SK-N-SH (cell line): ENCODE measurements at regions not wholly inside any gene's neighbourhood (a gene's known extent, or its start where the extent isn't known, plus 50 kb on each side); places are given as distances from the start of the nearest gene placed in this dataset.

Experiments
- CTCF ChIA-PET: fragments of 300-600, 350-600 bp; formaldehyde crosslinking; extraction: SDS; loops from one replicate; lab custom pipeline; 2021; lab: Yijun Ruan, JAX
- POLR2A ChIA-PET: fragments of 350-600 bp; sonication (Branson Sonifier 250); formaldehyde crosslinking; extraction: SDS; loops from one replicate; lab custom pipeline; 2020; ENCODE audit warnings: antibody characterized with exemption, inconsistent platforms; lab: Yijun Ruan, JAX
- DNase-seq: peaks from one replicate; pipeline ENCODE4 v3.0.0; 2012
- H2AFZ ChIP-seq: fragments of 200-600 bp; sonication (generic); 2 replicates; pipeline ENCODE4 v1.8.1; 2016; ENCODE audit warnings: antibody characterized with exemption, mild to moderate bottlenecking, low read depth
- H3F3A ChIP-seq: fragments of 200-600 bp; sonication (generic); replicated peaks from 2 replicates; pipeline ENCODE3; 2016; ENCODE audit warnings: antibody characterized with exemption, mild to moderate bottlenecking; ENCODE audit not compliant: insufficient read depth
- H3K27ac ChIP-seq, 2 experiments: fragments of 200-500 bp in 1 of 2; fragments of 200-600 bp in 1 of 2; sonication (Bioruptor generic) in 1 of 2; sonication (generic), shearing (Covaris generic) in 1 of 2; 2 replicates each; pipeline versions ENCODE4 v1.5.1 to v1.6.1; 2014 to 2016; ENCODE audit warnings: low read depth in 2 of 2, inconsistent platforms in 1 of 2, low read length in 1 of 2, mild to moderate bottlenecking in 1 of 2, mixed read lengths in 1 of 2
- H3K27me3 ChIP-seq: fragments of 200-600 bp; sonication (generic), shearing (Covaris generic); 2 replicates; pipeline ENCODE4 v1.6.1; 2016; ENCODE audit warnings: mixed run types; ENCODE audit not compliant: insufficient read depth
- H3K36me3 ChIP-seq, 2 experiments: fragments of 200-500 bp in 1 of 2; fragments of 200-600 bp in 1 of 2; sonication (Bioruptor generic) in 1 of 2; sonication (generic) in 1 of 2; replicated peaks in 1 of 2; 2 replicates each; pipeline versions ENCODE3 to v1.5.1; 2014 to 2016; ENCODE audit warnings: low read length in 1 of 2, mild to moderate bottlenecking in 1 of 2; ENCODE audit not compliant: insufficient read depth in 2 of 2, control insufficient read depth in 1 of 2
- H3K4me1 ChIP-seq, 2 experiments: fragments of 200-500 bp in 1 of 2; fragments of 200-600 bp in 1 of 2; sonication (Bioruptor generic) in 1 of 2; sonication (generic), shearing (Covaris generic) in 1 of 2; 2 replicates each; pipeline versions ENCODE4 v1.5.1 to v1.6.1; 2014 to 2016; ENCODE audit warnings: low read depth in 1 of 2, low read length in 1 of 2, mixed run types in 1 of 2; ENCODE audit not compliant: insufficient read depth in 2 of 2, control insufficient read depth in 1 of 2
- H3K4me2 ChIP-seq: fragments of 200-600 bp; sonication (generic), shearing (Covaris generic); 2 replicates; pipeline ENCODE4 v1.6.1; 2017; ENCODE audit warnings: mixed run types
- H3K4me3 ChIP-seq, 2 experiments: fragments of 200-500 bp in 1 of 2; fragments of 200-600 bp in 1 of 2; sonication (Bioruptor generic) in 1 of 2; sonication (generic), shearing (Covaris generic) in 1 of 2; 2 replicates each; pipeline versions ENCODE4 v1.5.1 to v1.8.1; 2014 to 2016; ENCODE audit warnings: low read depth in 2 of 2, inconsistent platforms in 1 of 2, low read length in 1 of 2, mild to moderate bottlenecking in 1 of 2, mixed read lengths in 1 of 2, moderate library complexity in 1 of 2
- H3K79me2 ChIP-seq: fragments of 200-600 bp; sonication (generic); 2 replicates; pipeline ENCODE4 v1.8.1; 2017; ENCODE audit warnings: mild to moderate bottlenecking; ENCODE audit not compliant: insufficient read depth
- H3K9ac ChIP-seq: fragments of 200-600 bp; sonication (generic); 2 replicates; pipeline ENCODE4 v1.6.1; 2017; ENCODE audit warnings: mixed run types
- H3K9me2 ChIP-seq: fragments of 200-600 bp; sonication (generic); 2 replicates; pipeline ENCODE4 v1.6.1; 2017; ENCODE audit warnings: mixed run types
- H3K9me3 ChIP-seq: fragments of 200-600 bp; sonication (generic); 2 replicates; pipeline ENCODE4 v1.6.1; 2017; ENCODE audit warnings: mixed run types, mild to moderate bottlenecking, moderate library complexity
- H4K20me1 ChIP-seq: fragments of 200-600 bp; sonication (generic); 2 replicates; pipeline ENCODE4 v1.6.1; 2017; ENCODE audit warnings: mild to moderate bottlenecking, mixed run types; ENCODE audit not compliant: insufficient read depth
- FOXJ3 ChIP-seq: sonication (generic); formaldehyde crosslinking; IDR thresholded peaks from 2 replicates; pipeline ENCODE4 v1.5.1; 2020; ENCODE audit warnings: mild to moderate bottlenecking, missing genetic modification reagents
- FOXM1 ChIP-seq: IDR thresholded peaks from 2 replicates; pipeline ENCODE4 v1.4.0; 2012; ENCODE audit warnings: low read depth, mild to moderate bottlenecking
- GABPA ChIP-seq: IDR thresholded peaks from 2 replicates; pipeline ENCODE4 v1.4.0; 2012; ENCODE audit warnings: low read depth, mild to moderate bottlenecking
- GATA2 ChIP-seq: sonication (generic); formaldehyde crosslinking; IDR thresholded peaks from 2 replicates; pipeline ENCODE4 v1.5.0; 2020; ENCODE audit warnings: mild to moderate bottlenecking, missing genetic modification reagents
- NFIC ChIP-seq: IDR thresholded peaks from 2 replicates; pipeline ENCODE4 v1.4.0; 2012; ENCODE audit warnings: borderline replicate concordance
- POLR2AphosphoS5 ChIP-seq: IDR thresholded peaks from 2 replicates; pipeline ENCODE4 v1.6.1; 2012; ENCODE audit warnings: low read depth, low read length
- RAD21 ChIP-seq: IDR thresholded peaks from 2 replicates; pipeline ENCODE4 v1.6.1; 2012; ENCODE audit warnings: mild to moderate bottlenecking, low read length
- RFX5 ChIP-seq: IDR thresholded peaks from 2 replicates; pipeline ENCODE4 v1.6.1; 2012; ENCODE audit warnings: mild to moderate bottlenecking, improper control_type of control experiment, low read length
- RXRA ChIP-seq: IDR thresholded peaks from 2 replicates; pipeline ENCODE4 v1.4.0; 2012; ENCODE audit warnings: low read depth, mild to moderate bottlenecking, borderline replicate concordance
- SMC3 ChIP-seq: IDR thresholded peaks from 2 replicates; pipeline ENCODE4 v1.6.1; 2012; ENCODE audit warnings: low read depth, low read length, improper control_type of control experiment
- TCF12 ChIP-seq: IDR thresholded peaks from 2 replicates; pipeline ENCODE4 v1.4.0; 2012
- YY1 ChIP-seq: IDR thresholded peaks from 2 replicates; pipeline ENCODE4 v1.4.0; 2012; ENCODE audit warnings: low read depth, mild to moderate bottlenecking
- WGBS: methylation state at CpG from one replicate; pipeline ENCODE4 v1.1.6; 2017; ENCODE audit warnings: low lambda C conversion rate; 5-methylcytosine and 5-hydroxymethylcytosine counted together
- TF ChIP-seq, protein P1 (sequence below): fragments of 150-350 bp; IDR thresholded peaks from 2 replicates; pipeline ENCODE4 v1.6.1; 2017; ENCODE audit warnings: antibody characterized with exemption, low read length, low read depth, borderline replicate concordance
- TF ChIP-seq, protein P2 (sequence below): IDR thresholded peaks from 2 replicates; pipeline ENCODE4; 2012
- TF ChIP-seq, protein P3 (sequence below): IDR thresholded peaks from 2 replicates; pipeline ENCODE4 v1.4.0; 2012; ENCODE audit warnings: low read depth, borderline replicate concordance
- TF ChIP-seq, protein P4 (sequence below): IDR thresholded peaks from 2 replicates; pipeline ENCODE4 v1.4.0; 2012; ENCODE audit warnings: low read depth
- TF ChIP-seq, protein P5 (sequence below): IDR thresholded peaks from 2 replicates; pipeline ENCODE4 v1.6.1; 2012; ENCODE audit warnings: mild to moderate bottlenecking, low read depth, low read length, moderate library complexity

DNA sequence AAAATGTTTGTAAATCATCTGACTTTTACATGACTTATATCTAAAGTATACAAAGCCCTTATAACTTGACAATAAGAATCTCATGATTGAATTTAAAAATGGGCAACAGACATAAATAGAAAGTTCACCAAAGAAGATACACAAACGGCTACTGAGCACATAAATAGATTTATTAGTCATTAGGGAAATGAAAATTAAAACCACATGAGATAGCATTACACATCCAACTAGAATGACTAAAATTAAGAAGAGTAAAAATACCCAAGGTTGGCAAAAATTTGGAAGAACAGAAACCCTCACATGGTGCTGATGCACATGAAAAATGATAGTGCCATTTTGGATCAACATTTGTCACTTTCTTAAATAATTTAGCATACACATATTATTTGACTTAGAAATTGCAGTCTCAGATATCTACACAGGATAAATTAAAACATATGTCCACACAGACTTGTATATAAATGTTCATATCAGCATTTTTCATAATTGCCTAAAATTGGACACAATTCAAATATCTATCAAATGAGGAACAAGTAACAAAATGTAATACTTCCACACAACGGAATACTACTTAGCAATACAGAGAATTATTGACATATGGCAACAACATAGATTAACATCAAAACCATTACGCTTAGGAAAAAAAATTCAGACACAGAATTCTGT is 359.1 kb upstream of the DAB2 start:
- no peak for TF ChIP-seq GABPA
- no peak for TF ChIP-seq SMC3
- TF ChIP-seq FOXM1: no peak
- TF ChIP-seq RFX5: no peak
- no peak for TF ChIP-seq YY1
- no peak for TF ChIP-seq POLR2AphosphoS5
- no peak for TF ChIP-seq RXRA
- TF ChIP-seq, protein P1, sequence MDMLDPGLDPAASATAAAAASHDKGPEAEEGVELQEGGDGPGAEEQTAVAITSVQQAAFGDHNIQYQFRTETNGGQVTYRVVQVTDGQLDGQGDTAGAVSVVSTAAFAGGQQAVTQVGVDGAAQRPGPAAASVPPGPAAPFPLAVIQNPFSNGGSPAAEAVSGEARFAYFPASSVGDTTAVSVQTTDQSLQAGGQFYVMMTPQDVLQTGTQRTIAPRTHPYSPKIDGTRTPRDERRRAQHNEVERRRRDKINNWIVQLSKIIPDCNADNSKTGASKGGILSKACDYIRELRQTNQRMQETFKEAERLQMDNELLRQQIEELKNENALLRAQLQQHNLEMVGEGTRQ: no peak
- TF ChIP-seq TCF12: no peak
- TF ChIP-seq GATA2 (CRISPR knock-in tag): no peak
- TF ChIP-seq FOXJ3: no peak
- TF ChIP-seq, protein P2, sequence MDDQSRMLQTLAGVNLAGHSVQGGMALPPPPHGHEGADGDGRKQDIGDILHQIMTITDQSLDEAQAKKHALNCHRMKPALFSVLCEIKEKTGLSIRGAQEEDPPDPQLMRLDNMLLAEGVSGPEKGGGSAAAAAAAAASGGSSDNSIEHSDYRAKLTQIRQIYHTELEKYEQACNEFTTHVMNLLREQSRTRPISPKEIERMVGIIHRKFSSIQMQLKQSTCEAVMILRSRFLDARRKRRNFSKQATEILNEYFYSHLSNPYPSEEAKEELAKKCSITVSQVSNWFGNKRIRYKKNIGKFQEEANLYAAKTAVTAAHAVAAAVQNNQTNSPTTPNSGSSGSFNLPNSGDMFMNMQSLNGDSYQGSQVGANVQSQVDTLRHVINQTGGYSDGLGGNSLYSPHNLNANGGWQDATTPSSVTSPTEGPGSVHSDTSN: no peak
- no peak for TF ChIP-seq NFIC
- TF ChIP-seq, protein P3, sequence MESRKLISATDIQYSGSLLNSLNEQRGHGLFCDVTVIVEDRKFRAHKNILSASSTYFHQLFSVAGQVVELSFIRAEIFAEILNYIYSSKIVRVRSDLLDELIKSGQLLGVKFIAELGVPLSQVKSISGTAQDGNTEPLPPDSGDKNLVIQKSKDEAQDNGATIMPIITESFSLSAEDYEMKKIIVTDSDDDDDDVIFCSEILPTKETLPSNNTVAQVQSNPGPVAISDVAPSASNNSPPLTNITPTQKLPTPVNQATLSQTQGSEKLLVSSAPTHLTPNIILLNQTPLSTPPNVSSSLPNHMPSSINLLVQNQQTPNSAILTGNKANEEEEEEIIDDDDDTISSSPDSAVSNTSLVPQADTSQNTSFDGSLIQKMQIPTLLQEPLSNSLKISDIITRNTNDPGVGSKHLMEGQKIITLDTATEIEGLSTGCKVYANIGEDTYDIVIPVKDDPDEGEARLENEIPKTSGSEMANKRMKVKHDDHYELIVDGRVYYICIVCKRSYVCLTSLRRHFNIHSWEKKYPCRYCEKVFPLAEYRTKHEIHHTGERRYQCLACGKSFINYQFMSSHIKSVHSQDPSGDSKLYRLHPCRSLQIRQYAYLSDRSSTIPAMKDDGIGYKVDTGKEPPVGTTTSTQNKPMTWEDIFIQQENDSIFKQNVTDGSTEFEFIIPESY: no peak
- no peak for TF ChIP-seq RAD21
- TF ChIP-seq, protein P4, sequence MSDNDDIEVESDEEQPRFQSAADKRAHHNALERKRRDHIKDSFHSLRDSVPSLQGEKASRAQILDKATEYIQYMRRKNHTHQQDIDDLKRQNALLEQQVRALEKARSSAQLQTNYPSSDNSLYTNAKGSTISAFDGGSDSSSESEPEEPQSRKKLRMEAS: no peak
- Histone ChIP-seq H3K27me3 (no peaks in the 10 kb centered on the region; the same call in 1 of the 2 replicates), H3K4me3 (no peak overlapping the region), H3F3A (no peaks in the 10 kb centered on the region), H3K4me1 (no peaks in the 10 kb centered on the region; a peak in 1 of 4 replicates), H2AFZ (no peak overlapping the region), H3K9ac (no peak overlapping the region), H3K27ac (no peak overlapping the region), H4K20me1 (no peaks in the 10 kb centered on the region), H3K9me2 (no peaks in the 10 kb centered on the region), H3K9me3 (no peaks in the 10 kb centered on the region), H3K4me2 (no peak overlapping the region), H3K79me2 (no peaks in the 10 kb centered on the region), H3K36me3 (no peaks in the 10 kb centered on the region)
- WGBS: 10% methylated on average over 3 of the region's 3 CpGs
- ChIA-PET CTCF (no interaction called here), POLR2A (no interaction called here)
- DNase-seq: no peak

DNA sequence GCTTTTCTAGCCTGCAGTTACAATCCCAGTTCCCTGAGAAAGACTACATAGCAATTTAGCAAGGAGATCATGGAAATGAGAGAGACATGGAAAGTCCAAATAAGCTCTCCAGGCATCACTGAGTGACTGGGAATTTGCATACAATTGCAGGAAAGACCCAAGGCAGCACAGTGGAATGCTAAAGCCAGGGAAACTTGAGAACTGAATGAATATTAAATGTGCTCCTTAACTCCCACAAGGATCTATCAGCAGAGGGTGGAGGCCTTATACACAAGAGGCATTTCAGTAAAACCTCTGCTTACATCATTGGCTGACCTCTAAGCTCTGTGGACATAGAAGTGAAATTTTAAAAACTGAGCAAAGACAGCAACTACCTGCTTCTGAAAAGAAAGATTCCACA is 355.6 kb upstream of the DAB2 start:
- H3K4me2 ChIP-seq: no peak overlapping the region
- H2AFZ ChIP-seq: no peak overlapping the region
- no peaks in the 10 kb centered on the region; the same call in 1 of the 2 replicates for H3K27me3 ChIP-seq
- TF ChIP-seq RXRA (no peak), GABPA (no peak)
- TF ChIP-seq, protein P5, sequence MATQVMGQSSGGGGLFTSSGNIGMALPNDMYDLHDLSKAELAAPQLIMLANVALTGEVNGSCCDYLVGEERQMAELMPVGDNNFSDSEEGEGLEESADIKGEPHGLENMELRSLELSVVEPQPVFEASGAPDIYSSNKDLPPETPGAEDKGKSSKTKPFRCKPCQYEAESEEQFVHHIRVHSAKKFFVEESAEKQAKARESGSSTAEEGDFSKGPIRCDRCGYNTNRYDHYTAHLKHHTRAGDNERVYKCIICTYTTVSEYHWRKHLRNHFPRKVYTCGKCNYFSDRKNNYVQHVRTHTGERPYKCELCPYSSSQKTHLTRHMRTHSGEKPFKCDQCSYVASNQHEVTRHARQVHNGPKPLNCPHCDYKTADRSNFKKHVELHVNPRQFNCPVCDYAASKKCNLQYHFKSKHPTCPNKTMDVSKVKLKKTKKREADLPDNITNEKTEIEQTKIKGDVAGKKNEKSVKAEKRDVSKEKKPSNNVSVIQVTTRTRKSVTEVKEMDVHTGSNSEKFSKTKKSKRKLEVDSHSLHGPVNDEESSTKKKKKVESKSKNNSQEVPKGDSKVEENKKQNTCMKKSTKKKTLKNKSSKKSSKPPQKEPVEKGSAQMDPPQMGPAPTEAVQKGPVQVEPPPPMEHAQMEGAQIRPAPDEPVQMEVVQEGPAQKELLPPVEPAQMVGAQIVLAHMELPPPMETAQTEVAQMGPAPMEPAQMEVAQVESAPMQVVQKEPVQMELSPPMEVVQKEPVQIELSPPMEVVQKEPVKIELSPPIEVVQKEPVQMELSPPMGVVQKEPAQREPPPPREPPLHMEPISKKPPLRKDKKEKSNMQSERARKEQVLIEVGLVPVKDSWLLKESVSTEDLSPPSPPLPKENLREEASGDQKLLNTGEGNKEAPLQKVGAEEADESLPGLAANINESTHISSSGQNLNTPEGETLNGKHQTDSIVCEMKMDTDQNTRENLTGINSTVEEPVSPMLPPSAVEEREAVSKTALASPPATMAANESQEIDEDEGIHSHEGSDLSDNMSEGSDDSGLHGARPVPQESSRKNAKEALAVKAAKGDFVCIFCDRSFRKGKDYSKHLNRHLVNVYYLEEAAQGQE: no peak
- no peaks in the 10 kb centered on the region; a peak in 1 of 4 replicates for H3K4me1 ChIP-seq
- ChIA-PET CTCF (no interaction called here), POLR2A (no interaction called here)
- no peaks in the 10 kb centered on the region for H3K9me2 ChIP-seq
- DNase-seq: no peak
- H3K9ac ChIP-seq: no peak overlapping the region
- no peak overlapping the region for H3K27ac ChIP-seq
- H3K36me3 ChIP-seq: no peaks in the 10 kb centered on the region
- peaks cover 2% of the 10 kb centered on the region for H3F3A ChIP-seq
- no peak overlapping the region for H3K4me3 ChIP-seq
- no peaks in the 10 kb centered on the region for H4K20me1 ChIP-seq
- H3K79me2 ChIP-seq: no peaks in the 10 kb centered on the region
- no peaks in the 10 kb centered on the region for H3K9me3 ChIP-seq
